Parathyroid adenoma (tissue), 2 donors: ENCODE measurements at regions not wholly inside any gene's neighbourhood (a gene's known extent, or its start where the extent isn't known, plus 50 kb on each side); places are given as distances from the start of the nearest gene placed in this dataset.

Source experiments
- H2AFZ ChIP-seq: fragments of 300-600 bp; sonication (generic); one replicate; pipeline ENCODE4 v1.7.0; 2017; ENCODE audit warnings: antibody characterized with exemption, mild to moderate bottlenecking
- H3K27ac ChIP-seq: fragments of 300-600 bp; sonication (generic); one replicate; pipeline ENCODE4 v1.7.0; 2017
- H3K27me3 ChIP-seq: fragments of 300-600 bp; sonication (generic); one replicate; pipeline ENCODE4 v1.7.0; 2017; ENCODE audit warnings: low read length; ENCODE audit not compliant: control insufficient read depth, insufficient read depth
- H3K36me3 ChIP-seq: fragments of 300-600 bp; sonication (generic); one replicate; pipeline ENCODE4 v1.7.0; 2017; ENCODE audit warnings: low read length; ENCODE audit not compliant: control insufficient read depth, insufficient read depth
- H3K4me1 ChIP-seq: fragments of 300-600 bp; sonication (generic); one replicate; pipeline ENCODE4 v1.7.0; 2017; ENCODE audit warnings: control low read depth
- H3K4me2 ChIP-seq: fragments of 300-600 bp; sonication (generic); one replicate; pipeline ENCODE4 v1.7.0; 2017; ENCODE audit warnings: low read length
- H3K4me3 ChIP-seq: fragments of 300-600 bp; sonication (generic); one replicate; pipeline ENCODE4 v1.7.0; 2017; ENCODE audit warnings: low read depth, low read length
- H3K79me2 ChIP-seq: fragments of 300-600 bp; sonication (generic); one replicate; pipeline ENCODE4 v1.7.0; 2017; ENCODE audit warnings: control low read depth
- H3K9ac ChIP-seq: fragments of 300-600 bp; sonication (generic); one replicate; pipeline ENCODE4 v1.7.0; 2017; ENCODE audit warnings: mild to moderate bottlenecking
- H3K9me3 ChIP-seq: fragments of 300-600 bp; sonication (generic); one replicate; pipeline ENCODE4 v1.7.0; 2017; ENCODE audit warnings: low read length; ENCODE audit not compliant: control insufficient read depth
- TF ChIP-seq, protein P1 (sequence below): fragments of 300-600 bp; sonication (generic); IDR thresholded peaks from one replicate; pipeline ENCODE4 v1.7.0; 2017; ENCODE audit warnings: antibody characterized with exemption, mild to moderate bottlenecking
- donor health status: primary hyperparathyroidism.

DNA sequence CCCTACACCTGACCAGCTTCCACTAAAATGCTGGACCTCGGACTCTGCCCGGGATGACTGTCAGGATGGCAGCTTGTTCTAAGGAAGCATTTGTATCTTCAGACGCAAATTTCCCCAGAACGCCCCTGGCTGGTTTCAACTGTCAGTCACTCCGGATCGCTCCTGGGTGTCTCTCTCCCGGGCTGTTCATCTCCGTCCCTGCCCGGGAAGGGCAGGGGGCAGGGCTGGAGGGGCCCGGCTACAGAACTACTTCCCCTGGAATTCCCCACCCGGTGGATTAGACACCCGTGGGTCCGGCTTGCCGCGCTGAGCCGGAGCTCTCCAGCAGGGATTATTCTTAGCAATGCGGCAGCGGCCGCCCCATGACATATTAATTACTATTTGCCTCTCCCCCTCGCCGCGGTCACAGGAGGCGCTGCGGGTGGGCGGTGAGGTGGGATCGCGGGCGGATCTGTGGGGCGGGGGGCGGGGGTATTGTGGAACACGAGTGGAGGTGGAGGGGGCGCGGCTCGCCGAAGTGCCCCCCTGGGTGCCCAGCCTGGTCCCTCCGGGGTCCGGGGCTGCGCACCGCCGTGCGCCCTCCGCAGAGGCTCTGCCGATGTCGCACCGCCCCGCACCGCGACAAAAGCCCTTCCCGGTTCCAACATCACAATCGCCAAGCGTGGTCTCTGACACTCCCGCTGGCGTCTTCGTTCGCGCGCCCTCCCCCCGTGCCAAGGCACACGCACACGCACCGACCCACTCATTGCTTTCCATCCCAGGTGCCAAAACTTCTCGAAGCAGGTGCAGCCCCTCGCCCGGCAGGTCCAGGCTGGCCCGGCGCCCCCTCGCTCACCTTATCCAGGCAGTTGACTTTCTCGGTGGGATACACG is 276.1 kb upstream of the NEBL start:
- Histone ChIP-seq H3K4me3 (peak overlapping the region; percentile 64), H3K9me3 (no peaks in the 10 kb centered on the region), H3K36me3 (no peaks in the 10 kb centered on the region), H2AFZ (peak overlapping the region; percentile 90), H3K4me1 (peaks cover 9% of the 10 kb centered on the region), H3K27me3 (no peaks in the 10 kb centered on the region), H3K79me2 (peaks cover 3% of the 10 kb centered on the region), H3K27ac (peak overlapping the region; percentile 92), H3K4me2 (peak overlapping the region; percentile 93), H3K9ac (peak overlapping the region; percentile 17)
- TF ChIP-seq, protein P1, sequence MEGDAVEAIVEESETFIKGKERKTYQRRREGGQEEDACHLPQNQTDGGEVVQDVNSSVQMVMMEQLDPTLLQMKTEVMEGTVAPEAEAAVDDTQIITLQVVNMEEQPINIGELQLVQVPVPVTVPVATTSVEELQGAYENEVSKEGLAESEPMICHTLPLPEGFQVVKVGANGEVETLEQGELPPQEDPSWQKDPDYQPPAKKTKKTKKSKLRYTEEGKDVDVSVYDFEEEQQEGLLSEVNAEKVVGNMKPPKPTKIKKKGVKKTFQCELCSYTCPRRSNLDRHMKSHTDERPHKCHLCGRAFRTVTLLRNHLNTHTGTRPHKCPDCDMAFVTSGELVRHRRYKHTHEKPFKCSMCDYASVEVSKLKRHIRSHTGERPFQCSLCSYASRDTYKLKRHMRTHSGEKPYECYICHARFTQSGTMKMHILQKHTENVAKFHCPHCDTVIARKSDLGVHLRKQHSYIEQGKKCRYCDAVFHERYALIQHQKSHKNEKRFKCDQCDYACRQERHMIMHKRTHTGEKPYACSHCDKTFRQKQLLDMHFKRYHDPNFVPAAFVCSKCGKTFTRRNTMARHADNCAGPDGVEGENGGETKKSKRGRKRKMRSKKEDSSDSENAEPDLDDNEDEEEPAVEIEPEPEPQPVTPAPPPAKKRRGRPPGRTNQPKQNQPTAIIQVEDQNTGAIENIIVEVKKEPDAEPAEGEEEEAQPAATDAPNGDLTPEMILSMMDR = no peak

DNA sequence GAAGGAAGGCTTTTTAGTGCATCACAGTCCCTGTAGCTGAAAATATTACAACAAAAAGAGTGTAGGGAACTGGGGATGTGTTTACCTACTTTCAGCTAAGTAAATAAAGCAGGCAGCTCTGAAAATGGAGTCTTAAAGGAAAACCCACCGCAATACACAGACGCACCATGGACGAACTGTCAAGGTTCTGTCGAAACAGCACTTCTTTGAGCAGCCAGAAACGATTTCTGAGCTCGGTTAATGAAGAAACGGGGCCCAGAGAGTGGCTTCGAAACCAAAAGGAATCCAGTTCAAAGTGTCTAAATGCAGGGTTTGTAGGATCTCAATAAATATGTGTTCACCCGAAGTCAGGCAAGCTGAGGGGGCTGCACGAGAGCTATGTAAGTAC is 275.4 kb upstream of the NEBL start:
- TF ChIP-seq, protein P1 = no peak
- Histone ChIP-seq H3K9ac (no peak overlapping the region), H3K4me2 (peak overlapping the region; percentile 93), H3K4me1 (peaks cover 9% of the 10 kb centered on the region), H3K27me3 (no peaks in the 10 kb centered on the region), H3K36me3 (no peaks in the 10 kb centered on the region), H3K79me2 (peaks cover 3% of the 10 kb centered on the region), H3K4me3 (no peak overlapping the region), H3K9me3 (no peaks in the 10 kb centered on the region), H2AFZ (peak overlapping the region; percentile 90), H3K27ac (peak overlapping the region; percentile 92)

DNA sequence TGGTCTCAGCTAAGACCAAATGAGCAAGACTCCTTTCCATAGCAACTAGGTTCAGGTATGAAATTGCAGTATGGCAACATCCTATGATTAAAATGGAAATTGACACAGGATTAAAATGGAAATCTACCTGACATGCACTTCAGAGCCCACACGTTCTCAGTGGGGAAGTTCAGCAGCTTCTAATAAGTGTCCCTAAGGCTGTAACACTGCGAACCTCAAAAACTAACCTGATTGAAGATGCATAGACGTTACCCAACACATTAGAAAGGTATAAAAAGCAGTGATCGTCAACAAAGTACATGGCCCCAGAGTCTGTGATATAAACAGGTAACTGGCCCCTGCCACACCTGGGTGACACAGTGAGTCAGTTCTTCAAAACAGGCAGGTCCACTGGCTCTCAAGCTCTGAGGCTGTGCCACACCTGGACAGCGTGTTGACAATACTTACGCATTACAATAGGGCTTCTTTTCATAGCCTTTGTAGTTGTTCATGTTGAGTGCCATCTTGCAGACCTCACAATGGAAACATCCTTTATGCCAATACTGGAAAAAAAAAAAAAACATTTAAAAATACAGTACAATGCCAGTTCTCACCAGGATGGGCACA is 274.9 kb upstream of the NEBL start:
- H3K4me3 ChIP-seq = no peak overlapping the region
- no peak overlapping the region for H3K9ac ChIP-seq

DNA sequence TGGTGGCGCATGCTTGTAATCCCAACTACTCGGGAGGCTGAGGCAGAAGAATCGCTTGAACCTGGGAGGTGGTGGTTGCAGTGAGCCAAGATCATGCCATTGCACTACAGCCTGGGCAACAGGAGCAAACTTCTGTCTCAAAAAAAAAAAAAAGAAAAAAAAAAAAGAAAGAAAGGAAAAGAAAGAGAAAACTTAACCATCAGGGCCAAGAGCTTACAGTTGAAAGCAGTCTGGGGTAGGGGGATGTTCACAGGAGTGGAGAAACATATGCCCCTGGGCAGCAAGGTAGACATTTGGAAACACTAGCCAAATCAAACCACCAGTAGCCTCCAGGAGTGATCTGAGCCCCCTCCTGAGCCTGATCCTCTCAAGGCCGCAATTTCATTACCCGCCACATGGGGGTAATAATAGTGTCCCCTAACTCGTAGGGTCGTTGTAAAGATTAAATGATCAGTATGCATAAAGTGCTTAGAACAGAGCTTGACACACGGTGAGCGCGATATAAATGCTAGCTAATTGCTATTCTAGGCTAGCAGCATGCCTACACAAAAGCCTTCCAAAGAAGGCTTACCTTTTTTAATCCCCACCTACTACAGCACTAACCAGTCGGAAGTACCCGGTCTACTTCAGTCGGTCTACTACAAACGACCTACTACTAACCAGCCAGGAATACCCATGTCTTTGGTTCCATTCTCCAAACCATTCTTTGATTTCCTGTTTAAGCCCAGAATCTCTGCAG is 274.3 kb upstream of the NEBL start:
- Histone ChIP-seq H3K27ac (no peak overlapping the region), H3K4me2 (no peak overlapping the region), H3K27me3 (no peaks in the 10 kb centered on the region), H3K36me3 (no peaks in the 10 kb centered on the region), H2AFZ (no peak overlapping the region), H3K79me2 (peaks cover 8% of the 10 kb centered on the region), H3K4me3 (no peak overlapping the region), H3K9ac (no peak overlapping the region), H3K4me1 (peaks cover 9% of the 10 kb centered on the region), H3K9me3 (no peaks in the 10 kb centered on the region)
- TF ChIP-seq, protein P1 = no peak

More for the DNA sequence above, 274.9 kb upstream of the NEBL start:
- H3K4me2 ChIP-seq = no peak overlapping the region
- no peaks in the 10 kb centered on the region for H3K36me3 ChIP-seq
- H3K27me3 ChIP-seq = no peaks in the 10 kb centered on the region
- peaks cover 9% of the 10 kb centered on the region for H3K4me1 ChIP-seq
- peak overlapping the region; percentile 90 for H2AFZ ChIP-seq
- TF ChIP-seq, protein P1 = no peak
- no peaks in the 10 kb centered on the region for H3K9me3 ChIP-seq
- peak overlapping the region; percentile 92 for H3K27ac ChIP-seq
- H3K79me2 ChIP-seq = peaks cover 3% of the 10 kb centered on the region
